ENCODE measurements at regions not wholly inside any gene's neighbourhood (a gene's known extent, or its start where the extent isn't known, plus 50 kb on each side); places are given as distances from the start of the nearest gene placed in this dataset.

- H3K4ac ChIP-seq (ENCODE audit: low read depth, low read length) = no peak overlapping the region
- H3K18ac ChIP-seq (ENCODE audit: low read length) = no peak overlapping the region
- no peak overlapping the region for H2BK12ac ChIP-seq (ENCODE audit: low read length)
- H3K27me3 ChIP-seq (ENCODE audit: insufficient read depth, low read length) = no peaks in the 10 kb centered on the region
- no peak overlapping the region for H4K91ac ChIP-seq (ENCODE audit: low read depth, low read length)
- H3K9me3 ChIP-seq (ENCODE audit: insufficient read depth, low read depth, low read length) = no peaks in the 10 kb centered on the region
- no peak overlapping the region for H3K23ac ChIP-seq (ENCODE audit: low read length)
- no peaks in the 10 kb centered on the region for H3K79me2 ChIP-seq (ENCODE audit: control insufficient read depth, insufficient read depth, low read length, poor library complexity)
- H3K4me3 ChIP-seq (ENCODE audit: low read depth, low read length) = no peak overlapping the region
- H3K4me1 ChIP-seq (ENCODE audit: control insufficient read depth in 1 of 2, insufficient read depth in 2 of 2, low read length in 2 of 2) = no peaks in the 10 kb centered on the region
- no peaks in the 10 kb centered on the region for H3K36me3 ChIP-seq (ENCODE audit: control insufficient read depth in 1 of 2, insufficient read depth in 2 of 2, low read length in 2 of 2)
- no peaks in the 10 kb centered on the region for H3K79me1 ChIP-seq (ENCODE audit: low read length)
- H3K27ac ChIP-seq (ENCODE audit: low read depth, low read length) = no peak overlapping the region
- H3K14ac ChIP-seq (ENCODE audit: low read length) = no peak overlapping the region
- H3K9ac ChIP-seq (ENCODE audit: low read length) = no peak overlapping the region
- H3K4me2 ChIP-seq (ENCODE audit: low read length) = no peak overlapping the region
- WGBS (ENCODE audit: extremely low coverage, insufficient coverage, insufficient read length) = no CpG with 5 or more reads among the region's 1 CpG
- no peak overlapping the region for H2AFZ ChIP-seq (ENCODE audit: insufficient read depth, low read length, poor library complexity)
- no peak overlapping the region for H4K12ac ChIP-seq (ENCODE audit: low read depth, low read length)
- no peak overlapping the region for H2BK5ac ChIP-seq (ENCODE audit: low read depth, low read length, poor library complexity)
- H4K8ac ChIP-seq (ENCODE audit: low read depth, low read length) = no peak overlapping the region
- DNase-seq = no peak
- no peak overlapping the region for H2BK120ac ChIP-seq (ENCODE audit: insufficient read depth, low read length, poor library complexity)
- H2AK5ac ChIP-seq (ENCODE audit: low read length) = no peak overlapping the region
Observed at GRCh38 chr21:25297117-25297516, 310.2 kb downstream of the MRPL39 start.

GRCh38 chr21:25296252-25296651, 311.0 kb downstream of the MRPL39 start:
- no peak overlapping the region for H2BK5ac ChIP-seq (ENCODE audit: low read depth, low read length, poor library complexity)
- no peaks in the 10 kb centered on the region for H3K36me3 ChIP-seq (ENCODE audit: control insufficient read depth in 1 of 2, insufficient read depth in 2 of 2, low read length in 2 of 2)
- H4K91ac ChIP-seq (ENCODE audit: low read depth, low read length) = no peak overlapping the region
- H3K79me2 ChIP-seq (ENCODE audit: control insufficient read depth, insufficient read depth, low read length, poor library complexity) = no peaks in the 10 kb centered on the region
- no peak overlapping the region for H3K4ac ChIP-seq (ENCODE audit: low read depth, low read length)
- no peaks in the 10 kb centered on the region for H3K9me3 ChIP-seq (ENCODE audit: insufficient read depth, low read depth, low read length)
- no peak overlapping the region for H3K23ac ChIP-seq (ENCODE audit: low read length)
- H3K9ac ChIP-seq (ENCODE audit: low read length) = no peak overlapping the region
- H3K4me3 ChIP-seq (ENCODE audit: low read depth, low read length) = no peak overlapping the region
- H2AFZ ChIP-seq (ENCODE audit: insufficient read depth, low read length, poor library complexity) = no peak overlapping the region
- H2BK120ac ChIP-seq (ENCODE audit: insufficient read depth, low read length, poor library complexity) = no peak overlapping the region
- no peak overlapping the region for H3K14ac ChIP-seq (ENCODE audit: low read length)
- H3K27ac ChIP-seq (ENCODE audit: low read depth, low read length) = no peak overlapping the region
- H2BK12ac ChIP-seq (ENCODE audit: low read length) = no peak overlapping the region
- H3K4me2 ChIP-seq (ENCODE audit: low read length) = no peak overlapping the region
- no peak for DNase-seq
- no peak overlapping the region for H4K8ac ChIP-seq (ENCODE audit: low read depth, low read length)
- no peak overlapping the region for H4K12ac ChIP-seq (ENCODE audit: low read depth, low read length)
- H3K18ac ChIP-seq (ENCODE audit: low read length) = no peak overlapping the region
- no peak overlapping the region for H2AK5ac ChIP-seq (ENCODE audit: low read length)
- WGBS (ENCODE audit: extremely low coverage, insufficient coverage, insufficient read length) = no CpG with 5 or more reads among the region's 5 CpGs
- no peaks in the 10 kb centered on the region for H3K4me1 ChIP-seq (ENCODE audit: control insufficient read depth in 1 of 2, insufficient read depth in 2 of 2, low read length in 2 of 2)
- no peaks in the 10 kb centered on the region for H3K79me1 ChIP-seq (ENCODE audit: low read length)
- H3K27me3 ChIP-seq (ENCODE audit: insufficient read depth, low read length) = no peaks in the 10 kb centered on the region

- Histone ChIP-seq H3K27ac (ENCODE audit: low read depth, low read length) (no peak overlapping the region), H3K14ac (ENCODE audit: low read length) (no peak overlapping the region), H2AK5ac (ENCODE audit: low read length) (no peak overlapping the region), H3K9me3 (ENCODE audit: insufficient read depth, low read depth, low read length) (no peaks in the 10 kb centered on the region), H3K36me3 (ENCODE audit: control insufficient read depth in 1 of 2, insufficient read depth in 2 of 2, low read length in 2 of 2) (no peaks in the 10 kb centered on the region), H3K79me1 (ENCODE audit: low read length) (no peaks in the 10 kb centered on the region), H3K79me2 (ENCODE audit: control insufficient read depth, insufficient read depth, low read length, poor library complexity) (no peaks in the 10 kb centered on the region), H2BK5ac (ENCODE audit: low read depth, low read length, poor library complexity) (no peak overlapping the region), H3K27me3 (ENCODE audit: insufficient read depth, low read length) (no peaks in the 10 kb centered on the region), H4K8ac (ENCODE audit: low read depth, low read length) (no peak overlapping the region), H3K18ac (ENCODE audit: low read length) (no peak overlapping the region), H3K4me3 (ENCODE audit: low read depth, low read length) (no peak overlapping the region), H3K23ac (ENCODE audit: low read length) (no peak overlapping the region), H3K4me1 (ENCODE audit: control insufficient read depth in 1 of 2, insufficient read depth in 2 of 2, low read length in 2 of 2) (no peaks in the 10 kb centered on the region), H4K12ac (ENCODE audit: low read depth, low read length) (no peak overlapping the region), H4K91ac (ENCODE audit: low read depth, low read length) (no peak overlapping the region), H3K4ac (ENCODE audit: low read depth, low read length) (no peak overlapping the region), H3K4me2 (ENCODE audit: low read length) (no peak overlapping the region), H3K9ac (ENCODE audit: low read length) (no peak overlapping the region), H2AFZ (ENCODE audit: insufficient read depth, low read length, poor library complexity) (no peak overlapping the region), H2BK120ac (ENCODE audit: insufficient read depth, low read length, poor library complexity) (no peak overlapping the region), H2BK12ac (ENCODE audit: low read length) (no peak overlapping the region)
- WGBS (ENCODE audit: extremely low coverage, insufficient coverage, insufficient read length) = no CpG with 5 or more reads among the region's 6 CpGs
- no peak for DNase-seq
Observed at GRCh38 chr21:25292396-25292795, 314.9 kb downstream of the MRPL39 start.

- no peak for DNase-seq
Observed at GRCh38 chr21:25283720-25284119, 323.6 kb downstream of the MRPL39 start.

More at GRCh38 chr21:25283720-25284119, 323.6 kb downstream of the MRPL39 start:
- WGBS (ENCODE audit: extremely low coverage, insufficient coverage, insufficient read length) = no CpG with 5 or more reads among the region's 6 CpGs
- Histone ChIP-seq H2BK5ac (ENCODE audit: low read depth, low read length, poor library complexity) (no peak overlapping the region), H3K27me3 (ENCODE audit: insufficient read depth, low read length) (no peaks in the 10 kb centered on the region), H3K79me2 (ENCODE audit: control insufficient read depth, insufficient read depth, low read length, poor library complexity) (no peaks in the 10 kb centered on the region), H2AFZ (ENCODE audit: insufficient read depth, low read length, poor library complexity) (no peak overlapping the region), H2AK5ac (ENCODE audit: low read length) (no peak overlapping the region), H2BK12ac (ENCODE audit: low read length) (no peak overlapping the region), H4K12ac (ENCODE audit: low read depth, low read length) (no peak overlapping the region), H3K27ac (ENCODE audit: low read depth, low read length) (no peak overlapping the region), H3K23ac (ENCODE audit: low read length) (no peak overlapping the region), H3K18ac (ENCODE audit: low read length) (no peak overlapping the region), H3K4me2 (ENCODE audit: low read length) (no peak overlapping the region), H3K9me3 (ENCODE audit: insufficient read depth, low read depth, low read length) (no peaks in the 10 kb centered on the region), H3K36me3 (ENCODE audit: control insufficient read depth in 1 of 2, insufficient read depth in 2 of 2, low read length in 2 of 2) (no peaks in the 10 kb centered on the region), H2BK120ac (ENCODE audit: insufficient read depth, low read length, poor library complexity) (no peak overlapping the region), H3K4me1 (ENCODE audit: control insufficient read depth in 1 of 2, insufficient read depth in 2 of 2, low read length in 2 of 2) (no peaks in the 10 kb centered on the region), H4K8ac (ENCODE audit: low read depth, low read length) (no peak overlapping the region), H3K4ac (ENCODE audit: low read depth, low read length) (no peak overlapping the region), H3K9ac (ENCODE audit: low read length) (no peak overlapping the region), H3K79me1 (ENCODE audit: low read length) (no peaks in the 10 kb centered on the region), H4K91ac (ENCODE audit: low read depth, low read length) (no peak overlapping the region), H3K14ac (ENCODE audit: low read length) (no peak overlapping the region), H3K4me3 (ENCODE audit: low read depth, low read length) (no peak overlapping the region)
